Gastrocnemius medialis (tissue), 4 donors: ENCODE measurements at regions not wholly inside any gene's neighbourhood (a gene's known extent, or its start where the extent isn't known, plus 50 kb on each side); places are given as distances from the start of the nearest gene placed in this dataset.

ENCODE experiments used
- ATAC-seq, 2 donors: fragments of 150-250 bp; one replicate each; pipeline ENCODE4 v1.9.1; 2016
- DNase-seq, 2 donors: peaks; one replicate each; pipeline ENCODE4 v3.0.0-alpha.2; 2019
- H3K27ac ChIP-seq, 4 donors: fragments of 200-600 bp; sonication (generic); 1 replicate in 1 of 4; 2 replicates in 3 of 4; pipeline ENCODE4 v1.5.1; 2016 to 2018; ENCODE audit warnings: mild to moderate bottlenecking in 2 of 4, moderate library complexity in 1 of 4
- H3K27me3 ChIP-seq, 3 donors: fragments of 200-600 bp; sonication (generic) in 2 of 3; 1 replicate in 1 of 3; 2 replicates in 2 of 3; pipeline versions ENCODE4 v1.5.1 to v1.6.0; 2016 to 2019; ENCODE audit warnings: mild to moderate bottlenecking in 1 of 3, moderate library complexity in 1 of 3
- H3K36me3 ChIP-seq, 2 donors: fragments of 200-600 bp; sonication (generic) in 1 of 2; one replicate each; pipeline ENCODE4 v1.5.1; 2017 to 2018
- H3K4me1 ChIP-seq, 2 donors: fragments of 200-600 bp; sonication (generic) in 1 of 2; one replicate each; pipeline ENCODE4 v1.5.1; 2016 to 2017; ENCODE audit warnings: mild to moderate bottlenecking in 2 of 2
- H3K4me3 ChIP-seq, 4 donors: fragments of 200-600 bp; sonication (generic) in 3 of 4; 1 replicate in 1 of 4; 2 replicates in 3 of 4; pipeline ENCODE4 v1.5.1; 2016 to 2019; ENCODE audit warnings: mild to moderate bottlenecking in 2 of 4
- H3K9me3 ChIP-seq, 3 donors: fragments of 200-600 bp; sonication (generic) in 2 of 3; 1 replicate in 1 of 3; 2 replicates in 2 of 3; pipeline ENCODE4 v1.5.1; 2016 to 2019
- CTCF ChIP-seq, 5 experiments: fragments of 450-650 bp in 3 of 5; fragments of 200-600 bp in 2 of 5; sonication (generic) in 2 of 5; IDR thresholded peaks in 4 of 5; conservative IDR thresholded peaks in 1 of 5; 1 replicate in 4 of 5; 2 replicates in 1 of 5; pipeline ENCODE4 v1.5.1; 2016 to 2019; ENCODE audit warnings: antibody characterized with exemption in 5 of 5, mild to moderate bottlenecking in 3 of 5, moderate library complexity in 3 of 5
- POLR2A ChIP-seq, 2 donors: fragments of 450-650 bp; IDR thresholded peaks; one replicate each; pipeline ENCODE4 v1.6.1; 2017; ENCODE audit warnings: antibody characterized with exemption in 2 of 2, mild to moderate bottlenecking in 2 of 2, moderate library complexity in 2 of 2
- in situ Hi-C, 4 donors: fragments of 200-750 bp; cut with MboI; loops; one replicate each; pipeline versions ENCODE4 v1.15.0 to v1.8.0; 2017; ENCODE audit warnings: low sequenced_read_pairs in 4 of 4
- intact Hi-C: fragments of 100-400 bp; cut with DNase I; formaldehyde crosslinking; loops from one replicate; pipeline ENCODE4 v1.15.1; 2023; ENCODE audit warnings: low total_unique reads

GRCh38 chr6:150478656-150479545 lies 110.1 kb downstream of the IYD start:
- Histone ChIP-seq H3K4me3 (no peak overlapping the region), H3K4me1 (peaks cover 0 to 8% of the 10 kb centered on the region in 2 donors), H3K36me3 (no peaks in the 10 kb centered on the region), H3K9me3 (no peaks in the 10 kb centered on the region), H3K27ac (peak overlapping the region in 1 of 4 donors; percentile 27), H3K27me3 (no peaks in the 10 kb centered on the region)
- in situ Hi-C loops (no loop called here), intact Hi-C loops (no loop called here)
- DNase-seq (no peak), ATAC-seq (no peak)
- TF ChIP-seq CTCF (IDR thresholded peaks at IDR 0.05 in 4 of 5, conservative IDR thresholded peaks at IDR 0.05 in 1 of 5) = no peak
- TF ChIP-seq POLR2A (IDR thresholded peaks at IDR 0.05) = no peak

- Histone ChIP-seq H3K36me3 (no peaks in the 10 kb centered on the region), H3K27ac (no peak overlapping the region), H3K4me3 (no peak overlapping the region), H3K4me1 (peaks cover 0 to 11% of the 10 kb centered on the region in 2 donors), H3K9me3 (no peaks in the 10 kb centered on the region), H3K27me3 (no peaks in the 10 kb centered on the region)
- no peak for DNase-seq
- ATAC-seq = no peak
- in situ Hi-C loops (no loop called here), intact Hi-C loops (no loop called here)
- TF ChIP-seq CTCF (IDR thresholded peaks at IDR 0.05 in 4 of 5, conservative IDR thresholded peaks at IDR 0.05 in 1 of 5) (no peak), POLR2A (IDR thresholded peaks at IDR 0.05) (no peak)
Observed at GRCh38 chr6:150482883-150483409, 114.1 kb downstream of the IYD start.

- Histone ChIP-seq H3K4me3 (no peak overlapping the region), H3K4me1 (peaks cover 0 to 2% of the 10 kb centered on the region in 2 donors), H3K27ac (peak overlapping the region in 3 of 4 donors; percentile 14 to 25 (median 22)), H3K27me3 (no peaks in the 10 kb centered on the region), H3K36me3 (no peaks in the 10 kb centered on the region), H3K9me3 (no peaks in the 10 kb centered on the region)
- ATAC-seq (no peak), DNase-seq (no peak)
- intact Hi-C loops (no loop called here), in situ Hi-C loops (no loop called here)
- TF ChIP-seq CTCF (IDR thresholded peaks at IDR 0.05 in 4 of 5, conservative IDR thresholded peaks at IDR 0.05 in 1 of 5) = no peak
- TF ChIP-seq POLR2A (IDR thresholded peaks at IDR 0.05) = no peak
Observed at GRCh38 chr6:150485161-150485958, 114.3 kb upstream of the PLEKHG1 start.

- H3K4me1 ChIP-seq = peaks cover 0 to 2% of the 10 kb centered on the region in 2 donors
- H3K4me3 ChIP-seq = no peak overlapping the region
- in situ Hi-C loops = no loop called here
- DNase-seq (no peak), ATAC-seq (peak; percentile 30 to 39)
- no peaks in the 10 kb centered on the region for H3K9me3 ChIP-seq
- H3K36me3 ChIP-seq = no peaks in the 10 kb centered on the region
- intact Hi-C loops = no loop called here
- TF ChIP-seq POLR2A (IDR thresholded peaks at IDR 0.05) (no peak), CTCF (IDR thresholded peaks at IDR 0.05 in 4 of 5, conservative IDR thresholded peaks at IDR 0.05 in 1 of 5) (no peak)
- peak overlapping the region in 2 of 4 donors; percentile 14 to 25 for H3K27ac ChIP-seq
- no peaks in the 10 kb centered on the region for H3K27me3 ChIP-seq
Observed at GRCh38 chr6:150486048-150486447, 113.6 kb upstream of the PLEKHG1 start.
